IPS-20b (cell line): ENCODE measurements at regions not wholly inside any gene's neighbourhood (a gene's known extent, or its start where the extent isn't known, plus 50 kb on each side); places are given as distances from the start of the nearest gene placed in this dataset.

ENCODE experiments used
- H3K27ac ChIP-seq: one replicate; pipeline ENCODE4 v1.5.1; 2013; ENCODE audit warnings: low read length
- H3K27me3 ChIP-seq: 2 replicates; pipeline ENCODE4 v1.6.1; 2013; ENCODE audit warnings: mild to moderate bottlenecking, low read length, inconsistent platforms; ENCODE audit not compliant: insufficient read depth
- H3K36me3 ChIP-seq: 2 replicates; pipeline ENCODE4 v1.6.1; 2013; ENCODE audit warnings: low read depth, mild to moderate bottlenecking, inconsistent platforms, low read length, moderate library complexity; ENCODE audit not compliant: insufficient read depth
- H3K4me1 ChIP-seq: 2 replicates; pipeline ENCODE4 v1.6.1; 2013; ENCODE audit warnings: mild to moderate bottlenecking, control low read depth, inconsistent platforms, low read length, moderate library complexity; ENCODE audit not compliant: insufficient read depth
- H3K4me3 ChIP-seq: 2 replicates; pipeline ENCODE4 v1.5.1; 2013; ENCODE audit warnings: mild to moderate bottlenecking, low read length, inconsistent platforms
- H3K9ac ChIP-seq: 2 replicates; pipeline ENCODE4 v1.6.1; 2013; ENCODE audit warnings: low read depth, mild to moderate bottlenecking, inconsistent platforms, low read length, moderate library complexity
- H3K9me3 ChIP-seq: 2 replicates; pipeline ENCODE4 v1.6.1; 2013; ENCODE audit warnings: mild to moderate bottlenecking, low read depth, low read length, inconsistent platforms; ENCODE audit not compliant: insufficient read depth

- H3K27ac ChIP-seq: no peak overlapping the region
- peaks cover 8% of the 10 kb centered on the region; the same call in 1 of the 2 replicates for H3K4me1 ChIP-seq
- no peaks in the 10 kb centered on the region for H3K36me3 ChIP-seq
- H3K9ac ChIP-seq: no peak overlapping the region
- no peaks in the 10 kb centered on the region for H3K9me3 ChIP-seq
- no peaks in the 10 kb centered on the region for H3K27me3 ChIP-seq
- no peak overlapping the region for H3K4me3 ChIP-seq
Observed at GRCh38 chr5:167271511-167271910, 1019.9 kb upstream of the WWC1 start.

- H3K9me3 ChIP-seq: no peaks in the 10 kb centered on the region
- H3K4me1 ChIP-seq: no peaks in the 10 kb centered on the region
- H3K36me3 ChIP-seq: no peaks in the 10 kb centered on the region
- no peak overlapping the region for H3K27ac ChIP-seq
- no peak overlapping the region for H3K9ac ChIP-seq
- H3K4me3 ChIP-seq: no peak overlapping the region
- H3K27me3 ChIP-seq: no peaks in the 10 kb centered on the region
Observed at GRCh38 chr5:167280111-167280510, 1011.3 kb upstream of the WWC1 start.

DNA sequence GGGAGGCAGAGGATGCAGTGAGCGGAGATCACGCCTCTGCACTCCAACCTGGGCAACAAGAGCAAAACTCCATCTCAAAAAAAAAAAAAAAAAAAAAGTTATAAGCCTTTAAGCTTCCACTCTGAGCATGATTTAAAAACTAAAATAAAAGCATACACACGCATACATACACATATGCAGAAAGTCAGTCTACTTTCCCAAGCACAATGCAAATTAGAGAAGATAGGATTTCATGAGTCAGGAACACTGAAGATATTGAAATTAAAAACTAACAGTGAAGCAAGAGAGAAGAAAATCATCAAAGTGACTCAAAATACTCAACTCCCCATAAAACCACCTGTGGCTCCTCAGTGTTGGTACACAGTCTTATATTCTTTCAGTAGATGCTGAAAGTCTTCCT is 1009.5 kb upstream of the WWC1 start:
- no peak overlapping the region for H3K27ac ChIP-seq
- H3K4me1 ChIP-seq: no peaks in the 10 kb centered on the region
- H3K4me3 ChIP-seq: no peak overlapping the region
- H3K9ac ChIP-seq: no peak overlapping the region
- no peaks in the 10 kb centered on the region for H3K27me3 ChIP-seq
- H3K9me3 ChIP-seq: no peaks in the 10 kb centered on the region
- no peaks in the 10 kb centered on the region for H3K36me3 ChIP-seq

- H3K27ac ChIP-seq: no peak overlapping the region
- no peaks in the 10 kb centered on the region for H3K27me3 ChIP-seq
- H3K4me3 ChIP-seq: no peak overlapping the region
- H3K9me3 ChIP-seq: no peaks in the 10 kb centered on the region
- H3K9ac ChIP-seq: no peak overlapping the region
- H3K36me3 ChIP-seq: no peaks in the 10 kb centered on the region
- H3K4me1 ChIP-seq: 0 out of 2 replicates have a peak, but pooled peaks cover 6% of the 10 kb centered on the region
Observed at GRCh38 chr5:167283691-167284090, 1007.8 kb upstream of the WWC1 start.

- Histone ChIP-seq H3K36me3 (no peaks in the 10 kb centered on the region), H3K4me1 (0 out of 2 replicates have a peak, but pooled peaks cover 6% of the 10 kb centered on the region), H3K9me3 (no peaks in the 10 kb centered on the region), H3K27me3 (no peaks in the 10 kb centered on the region), H3K27ac (no peak overlapping the region), H3K9ac (no peak overlapping the region), H3K4me3 (no peak overlapping the region)
Observed at GRCh38 chr5:167284222-167284890, 1007.1 kb upstream of the WWC1 start.

GRCh38 chr5:167285591-167285990 is 1005.9 kb upstream of the WWC1 start:
- H3K36me3 ChIP-seq: no peaks in the 10 kb centered on the region
- H3K4me1 ChIP-seq: 0 out of 2 replicates have a peak, but pooled peaks cover 6% of the 10 kb centered on the region
- H3K4me3 ChIP-seq: no peak overlapping the region
- no peaks in the 10 kb centered on the region for H3K9me3 ChIP-seq
- H3K9ac ChIP-seq: no peak overlapping the region
- H3K27ac ChIP-seq: no peak overlapping the region
- H3K27me3 ChIP-seq: no peaks in the 10 kb centered on the region

- no peaks in the 10 kb centered on the region for H3K9me3 ChIP-seq
- no peak overlapping the region for H3K9ac ChIP-seq
- H3K36me3 ChIP-seq: no peaks in the 10 kb centered on the region
- 0 out of 2 replicates have a peak, but pooled peaks cover 6% of the 10 kb centered on the region for H3K4me1 ChIP-seq
- no peaks in the 10 kb centered on the region for H3K27me3 ChIP-seq
- H3K4me3 ChIP-seq: no peak overlapping the region
- H3K27ac ChIP-seq: no peak overlapping the region
Observed at GRCh38 chr5:167286891-167287290, 1004.6 kb upstream of the WWC1 start.

GRCh38 chr5:167290478-167290877 is 1001.0 kb upstream of the WWC1 start:
- no peak overlapping the region for H3K9ac ChIP-seq
- H3K4me1 ChIP-seq: peaks cover 14% of the 10 kb centered on the region
- no peak overlapping the region for H3K27ac ChIP-seq
- no peaks in the 10 kb centered on the region for H3K36me3 ChIP-seq
- H3K9me3 ChIP-seq: 0 out of 2 replicates have a peak, but pooled peaks cover 4% of the 10 kb centered on the region
- no peak overlapping the region for H3K4me3 ChIP-seq
- no peaks in the 10 kb centered on the region for H3K27me3 ChIP-seq

DNA sequence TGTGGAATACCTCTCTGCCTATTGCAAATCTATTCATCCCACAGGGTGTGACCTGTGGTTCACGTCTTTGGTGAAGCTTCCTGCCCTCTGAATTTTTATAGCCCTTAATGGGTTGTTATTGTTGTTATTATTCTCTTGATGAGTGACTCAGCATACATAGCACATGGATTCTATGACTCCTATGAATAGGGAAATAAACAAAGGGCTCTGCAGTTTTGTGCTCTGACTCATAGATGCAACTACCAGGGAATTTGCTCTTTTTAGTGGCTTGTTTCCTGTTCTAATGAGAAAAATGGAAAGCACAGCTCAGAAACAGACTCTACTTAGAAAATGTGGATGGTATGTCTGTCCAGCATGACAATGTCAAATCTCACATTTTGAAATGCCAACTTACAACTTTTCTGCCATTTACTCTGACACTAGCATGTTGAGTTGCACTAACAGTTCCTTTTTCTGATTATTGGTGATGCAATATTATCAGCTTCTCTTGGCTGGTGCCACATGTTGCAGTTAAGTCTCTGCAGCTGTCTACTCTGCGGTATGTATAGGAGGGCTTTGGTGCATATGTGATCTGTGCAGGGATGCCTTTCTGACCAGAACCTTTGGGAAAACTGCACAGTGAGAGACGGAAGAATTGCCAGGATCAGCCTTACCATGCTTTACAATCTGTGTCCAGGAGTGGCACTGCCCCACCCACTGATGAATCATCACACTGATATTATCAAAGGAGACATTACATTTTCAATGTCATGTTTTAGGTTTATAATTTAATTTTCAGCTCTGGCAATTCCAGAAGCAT is 996.4 kb upstream of the WWC1 start:
- H3K9ac ChIP-seq: peak overlapping the region; percentile 32; the same call in 1 of the 2 replicates

DNA sequence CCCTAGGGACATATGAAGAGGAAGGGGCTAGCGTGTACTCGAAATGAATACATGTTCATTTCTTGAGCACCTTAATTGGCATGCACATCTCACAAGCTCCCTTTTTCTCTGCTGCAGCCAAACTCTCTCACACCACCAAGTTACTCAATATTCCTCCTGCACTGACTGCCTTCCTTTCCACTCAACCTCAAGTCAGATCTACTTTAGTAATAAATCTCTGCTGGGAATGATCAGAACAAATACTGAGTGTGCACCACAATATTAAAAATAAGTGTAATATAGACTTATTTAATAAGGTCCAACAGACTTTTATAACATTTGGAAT is 995.8 kb upstream of the WWC1 start:
- H3K9ac ChIP-seq: no peak overlapping the region; the same call in 1 of the 2 replicates
- H3K27me3 ChIP-seq: no peaks in the 10 kb centered on the region
- no peak overlapping the region for H3K27ac ChIP-seq
- no peak overlapping the region for H3K4me3 ChIP-seq
- no peaks in the 10 kb centered on the region for H3K36me3 ChIP-seq
- H3K4me1 ChIP-seq: peaks cover 25% of the 10 kb centered on the region
- 0 out of 2 replicates have a peak, but pooled peaks cover 4% of the 10 kb centered on the region for H3K9me3 ChIP-seq

More for the DNA sequence above, 996.4 kb upstream of the WWC1 start:
- H3K36me3 ChIP-seq: no peaks in the 10 kb centered on the region
- no peak overlapping the region for H3K4me3 ChIP-seq
- 0 out of 2 replicates have a peak, but pooled peaks cover 4% of the 10 kb centered on the region for H3K9me3 ChIP-seq
- no peak overlapping the region for H3K27ac ChIP-seq
- no peaks in the 10 kb centered on the region for H3K27me3 ChIP-seq
- H3K4me1 ChIP-seq: peaks cover 25% of the 10 kb centered on the region

DNA sequence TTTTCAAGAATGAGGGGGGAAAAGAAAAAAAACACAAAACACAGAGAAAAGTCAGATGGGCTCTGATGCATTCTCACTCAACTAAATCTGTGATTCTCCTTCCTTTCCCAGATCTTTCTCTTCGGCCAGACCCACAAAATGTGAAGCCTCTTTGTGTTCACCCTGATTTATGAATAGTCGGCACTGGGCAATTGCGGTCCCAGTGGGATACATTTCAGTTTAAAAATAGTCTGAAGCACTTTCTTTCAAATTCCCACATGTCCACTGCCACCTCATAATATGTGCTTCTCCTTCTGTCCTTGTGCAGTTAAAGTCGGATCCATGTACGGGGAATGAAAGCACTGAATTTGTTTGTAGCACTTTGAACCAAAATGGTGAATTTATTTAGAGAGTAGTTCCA is 995.4 kb upstream of the WWC1 start:
- no peaks in the 10 kb centered on the region for H3K27me3 ChIP-seq
- no peak overlapping the region for H3K4me3 ChIP-seq
- peak overlapping the region; percentile 37; the same call in 1 of the 2 replicates for H3K9ac ChIP-seq
- peak overlapping the region; percentile 32 for H3K27ac ChIP-seq
- peaks cover 25% of the 10 kb centered on the region for H3K4me1 ChIP-seq
- H3K9me3 ChIP-seq: 0 out of 2 replicates have a peak, but pooled peaks cover 4% of the 10 kb centered on the region
- H3K36me3 ChIP-seq: no peaks in the 10 kb centered on the region

DNA sequence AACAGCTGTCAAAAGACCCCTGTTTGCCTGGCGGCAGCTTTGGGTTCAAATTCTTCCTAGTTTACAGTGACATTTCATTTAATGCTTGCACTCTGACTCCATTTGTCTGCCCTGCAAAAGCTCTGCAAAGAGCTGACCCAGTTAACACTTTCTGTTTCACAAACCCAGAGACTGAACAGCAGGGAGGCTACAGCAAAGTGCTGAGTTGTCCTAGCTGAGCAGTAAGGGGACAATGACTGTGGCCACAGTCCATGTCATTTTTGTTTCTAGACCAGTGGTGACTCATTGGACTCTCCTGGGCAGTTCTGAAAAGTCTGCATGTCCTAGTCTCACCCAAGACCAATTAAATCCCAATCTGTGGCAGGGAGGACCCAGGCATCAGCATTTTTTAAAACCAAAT is 994.8 kb upstream of the WWC1 start:
- Histone ChIP-seq H3K9me3 (0 out of 2 replicates have a peak, but pooled peaks cover 4% of the 10 kb centered on the region), H3K36me3 (no peaks in the 10 kb centered on the region), H3K27ac (no peak overlapping the region), H3K4me1 (peaks cover 25% of the 10 kb centered on the region), H3K9ac (no peak overlapping the region), H3K27me3 (no peaks in the 10 kb centered on the region), H3K4me3 (no peak overlapping the region)
